SK-N-DZ (cell line): ENCODE measurements at regions not wholly inside any gene's neighbourhood (a gene's known extent, or its start where the extent isn't known, plus 50 kb on each side); places are given as distances from the start of the nearest gene placed in this dataset.

ENCODE experiments used
- DNase-seq: peaks from one replicate; pipeline ENCODE4 v3.0.0-alpha.2; 2015; ENCODE audit warnings: low spot score

- no peak for DNase-seq
Observed at GRCh38 chr3:106811376-106811775, 565.9 kb upstream of the CCDC54 start.

- no peak for DNase-seq
Observed at GRCh38 chr3:106813742-106814141, 563.5 kb upstream of the CCDC54 start.

DNA sequence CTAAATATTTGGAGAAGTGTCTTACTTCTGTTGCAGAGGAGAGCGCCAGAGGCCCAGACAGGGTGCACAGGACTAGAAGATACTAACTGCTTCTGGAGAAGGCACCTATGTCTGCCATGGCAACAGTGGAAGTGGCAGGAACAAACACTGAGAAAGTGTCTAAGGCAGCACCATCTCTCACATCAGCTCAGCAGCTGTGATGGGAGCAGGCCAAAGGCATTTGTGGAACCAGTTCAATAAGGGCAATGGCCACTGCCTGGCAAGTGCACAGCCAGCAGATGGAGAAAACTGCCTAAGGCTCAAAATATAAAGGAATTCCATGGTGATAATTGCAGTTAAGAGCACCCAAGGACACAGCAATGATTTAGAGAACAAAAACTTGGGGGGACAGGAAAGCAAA is 563.0 kb upstream of the CCDC54 start:
- DNase-seq = no peak

GRCh38 chr3:106816838-106817237 is 560.4 kb upstream of the CCDC54 start:
- DNase-seq = no peak

- no peak for DNase-seq
Observed at GRCh38 chr3:106817706-106818105, 559.5 kb upstream of the CCDC54 start.

DNA sequence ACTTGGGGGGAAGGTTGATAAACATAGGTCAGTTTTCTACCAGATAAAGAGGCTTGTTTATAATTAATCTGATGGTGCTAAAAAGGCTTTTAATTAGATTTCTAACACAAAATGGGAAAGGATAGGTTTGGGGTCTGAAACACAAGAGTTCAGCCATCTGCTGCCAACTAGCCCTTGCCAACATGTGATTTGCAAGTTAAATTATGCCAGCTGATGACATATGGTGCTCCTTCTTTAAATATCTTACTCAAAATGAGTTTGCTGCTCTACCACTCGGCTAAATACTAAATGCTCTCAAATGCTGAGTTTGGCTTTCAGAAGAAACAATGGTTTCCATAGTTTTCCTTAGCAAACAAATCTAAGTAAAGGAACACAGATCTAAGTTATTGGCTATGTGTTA is 557.8 kb upstream of the CCDC54 start:
- no peak for DNase-seq

GRCh38 chr3:106820726-106821362 is 556.4 kb upstream of the CCDC54 start:
- DNase-seq = no peak

DNA sequence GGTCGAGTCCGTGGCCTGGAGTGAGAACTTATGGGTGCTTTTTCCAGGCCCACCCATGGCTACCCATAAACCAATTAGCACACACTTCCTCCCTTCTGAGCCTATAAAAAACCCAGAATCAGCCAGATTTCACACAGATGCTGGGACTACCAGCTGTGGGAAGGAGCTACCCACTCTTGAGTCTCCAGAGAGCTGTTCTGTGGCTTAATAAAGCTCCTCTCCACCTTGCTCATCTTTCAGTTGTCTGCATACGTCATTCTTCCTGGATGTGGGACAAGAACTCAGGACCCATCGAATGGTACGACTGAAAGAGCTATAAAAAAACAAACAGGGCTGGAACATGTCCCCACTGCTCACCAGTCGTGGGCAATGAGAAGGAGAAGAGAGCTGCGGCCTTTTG is 555.4 kb upstream of the CCDC54 start:
- DNase-seq = no peak

GRCh38 chr3:106822204-106822603 is 555.0 kb upstream of the CCDC54 start:
- no peak for DNase-seq

DNA sequence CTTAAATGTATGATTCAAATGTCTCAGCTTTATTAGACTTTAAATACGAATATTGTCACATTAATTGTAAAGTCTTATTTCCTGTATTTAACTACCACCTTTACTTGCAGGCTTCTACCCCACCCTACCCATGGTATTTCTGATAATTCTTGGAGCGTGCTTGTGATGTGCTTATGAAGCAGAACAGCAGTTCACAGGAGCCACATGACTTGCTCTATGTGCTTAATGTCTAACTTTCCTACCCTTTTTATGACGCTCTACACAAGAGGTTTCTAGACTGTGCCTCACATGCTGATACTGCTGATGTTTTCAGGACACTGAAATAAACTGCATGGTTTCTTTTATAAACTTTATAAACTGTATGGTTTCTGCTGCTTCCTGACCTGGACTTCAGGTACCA is 553.5 kb upstream of the CCDC54 start:
- DNase-seq = no peak

DNA sequence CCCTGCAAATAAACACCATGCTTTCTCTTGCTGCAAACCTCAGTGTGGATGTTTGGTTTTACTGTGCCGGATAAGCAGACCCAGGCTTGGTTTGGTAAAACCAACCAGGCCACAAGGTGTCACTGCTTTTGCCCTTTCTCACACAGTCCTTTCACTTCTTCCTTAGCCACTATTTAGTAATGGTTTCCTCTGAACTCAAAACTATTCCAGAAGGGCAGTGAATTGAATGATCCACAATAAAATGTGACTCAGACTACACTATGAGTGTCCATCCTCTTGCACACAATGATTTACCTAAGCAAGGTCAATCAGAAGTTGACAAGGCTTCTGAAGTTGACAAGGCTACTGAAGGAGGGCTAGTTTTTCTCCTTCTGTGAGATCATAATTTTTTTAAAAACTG is 552.4 kb upstream of the CCDC54 start:
- no peak for DNase-seq

DNA sequence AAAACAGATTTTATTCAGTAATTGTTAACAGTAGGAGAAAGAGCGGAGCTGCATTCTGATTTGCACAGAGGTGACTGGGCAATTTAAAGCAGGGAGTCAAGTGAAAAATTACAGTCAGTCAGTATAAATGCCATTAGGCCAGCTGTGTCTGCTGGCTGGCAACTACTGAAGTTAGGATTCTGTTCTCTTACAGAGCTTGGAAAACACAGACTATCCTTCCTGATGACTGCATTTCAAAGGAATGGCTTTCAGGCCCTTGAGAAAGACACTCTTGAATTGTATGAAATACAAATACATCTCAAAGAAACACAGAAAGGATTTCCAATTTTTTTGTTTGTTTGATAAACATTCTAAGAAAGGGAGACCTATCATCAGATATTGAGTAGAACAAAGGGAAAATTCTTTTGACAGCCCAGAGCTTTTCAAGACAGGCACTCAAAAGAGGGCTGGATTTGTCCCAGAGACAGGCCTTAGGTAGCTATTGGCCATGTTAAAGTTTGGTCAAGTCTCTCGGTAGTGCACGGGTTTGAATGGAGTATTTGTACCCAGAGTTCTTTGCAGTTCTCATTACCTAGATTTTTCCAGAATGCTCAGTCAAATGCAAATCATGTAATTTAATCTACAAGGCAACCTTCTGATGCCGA is 551.2 kb upstream of the CCDC54 start:
- DNase-seq = no peak

DNA sequence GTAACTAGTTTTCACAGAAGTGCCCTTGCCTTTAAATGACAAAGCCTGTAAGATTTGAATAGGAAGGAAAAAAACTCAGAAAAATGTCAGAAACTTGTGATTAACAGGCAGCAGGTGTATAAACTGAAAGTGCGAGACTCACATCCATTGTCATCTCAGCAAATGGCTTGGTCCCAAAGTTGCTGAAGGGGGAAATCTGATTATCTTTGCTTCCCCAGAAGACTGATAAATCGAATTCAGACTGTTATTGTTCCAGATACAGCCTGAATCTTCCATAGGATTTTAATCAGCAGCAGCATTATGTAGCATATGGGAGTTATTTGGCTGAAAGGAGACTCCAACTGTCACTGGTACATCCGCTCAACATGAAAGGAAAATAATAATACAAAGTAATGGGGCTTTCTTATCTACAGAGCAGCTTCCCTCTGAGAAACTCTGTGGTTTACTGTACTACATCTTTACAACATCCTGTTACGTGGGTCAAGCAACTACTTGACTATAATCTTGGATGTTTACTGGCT is 550.4 kb upstream of the CCDC54 start:
- peak; percentile 15 for DNase-seq

DNA sequence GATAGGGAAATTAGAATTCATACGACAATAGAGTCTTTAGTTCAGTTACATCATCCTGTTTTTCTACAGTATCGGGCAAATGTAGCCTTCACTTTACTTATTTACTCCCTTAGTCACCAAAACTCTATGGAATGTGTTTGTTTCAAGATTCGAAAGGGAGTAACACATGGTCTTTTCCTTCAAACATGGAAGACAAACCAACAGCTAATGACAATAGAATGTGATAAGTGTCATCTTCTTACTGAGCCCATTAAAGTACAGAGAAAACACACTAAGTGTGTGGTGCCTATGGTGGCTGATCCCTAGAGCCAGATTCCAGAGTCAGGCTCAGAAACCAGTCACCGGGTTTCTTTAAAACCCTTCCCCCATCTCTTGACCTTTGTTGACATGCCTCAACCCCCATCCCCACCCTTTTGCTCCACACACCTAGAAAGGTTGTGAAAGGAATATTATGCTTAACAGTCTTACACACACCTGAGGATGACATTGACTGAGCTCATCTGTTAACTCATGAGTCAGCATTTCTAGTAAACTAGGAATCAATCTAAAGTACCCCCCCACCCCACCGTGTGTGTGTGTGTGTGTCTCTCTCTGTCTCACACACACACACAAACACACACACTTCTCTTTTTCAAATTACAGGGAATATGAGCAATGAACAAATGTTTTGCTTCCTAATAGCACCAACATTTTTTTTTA is 549.6 kb upstream of the CCDC54 start:
- no peak for DNase-seq

- no peak for DNase-seq
Observed at GRCh38 chr3:106829206-106829605, 548.0 kb upstream of the CCDC54 start.

DNA sequence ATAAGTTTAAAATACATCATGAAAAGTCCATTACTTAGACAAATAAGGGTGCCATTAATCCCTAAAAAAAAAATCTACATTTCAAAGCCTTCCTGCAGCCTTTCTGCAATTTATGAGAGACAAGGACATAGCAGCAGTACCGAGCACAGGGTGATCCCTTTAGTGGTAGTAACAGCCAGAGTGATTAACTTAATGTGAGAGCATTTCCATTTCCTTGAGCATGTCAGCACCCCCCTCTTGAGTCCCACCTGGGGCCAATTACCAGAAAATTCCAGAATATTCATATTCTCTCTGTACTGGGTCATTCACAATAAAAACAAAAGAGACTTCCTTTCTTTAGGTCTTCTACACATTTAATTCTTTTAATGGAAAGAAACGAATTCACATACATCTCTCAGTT is 546.9 kb upstream of the CCDC54 start:
- no peak for DNase-seq

- DNase-seq = no peak
Observed at GRCh38 chr3:106836906-106837305, 540.3 kb upstream of the CCDC54 start.

- no peak for DNase-seq
Observed at GRCh38 chr3:106837616-106838015, 539.6 kb upstream of the CCDC54 start.

GRCh38 chr3:106839576-106840280 is 537.5 kb upstream of the CCDC54 start:
- DNase-seq = no peak

- no peak for DNase-seq
Observed at GRCh38 chr3:106840319-106840718, 536.9 kb upstream of the CCDC54 start.

GRCh38 chr3:106842151-106842550 is 535.1 kb upstream of the CCDC54 start:
- no peak for DNase-seq

GRCh38 chr3:106844638-106845037 is 532.6 kb upstream of the CCDC54 start:
- no peak for DNase-seq
